ENCODE measurements at regions not wholly inside any gene's neighbourhood (a gene's known extent, or its start where the extent isn't known, plus 50 kb on each side); places are given as distances from the start of the nearest gene placed in this dataset.

DNA sequence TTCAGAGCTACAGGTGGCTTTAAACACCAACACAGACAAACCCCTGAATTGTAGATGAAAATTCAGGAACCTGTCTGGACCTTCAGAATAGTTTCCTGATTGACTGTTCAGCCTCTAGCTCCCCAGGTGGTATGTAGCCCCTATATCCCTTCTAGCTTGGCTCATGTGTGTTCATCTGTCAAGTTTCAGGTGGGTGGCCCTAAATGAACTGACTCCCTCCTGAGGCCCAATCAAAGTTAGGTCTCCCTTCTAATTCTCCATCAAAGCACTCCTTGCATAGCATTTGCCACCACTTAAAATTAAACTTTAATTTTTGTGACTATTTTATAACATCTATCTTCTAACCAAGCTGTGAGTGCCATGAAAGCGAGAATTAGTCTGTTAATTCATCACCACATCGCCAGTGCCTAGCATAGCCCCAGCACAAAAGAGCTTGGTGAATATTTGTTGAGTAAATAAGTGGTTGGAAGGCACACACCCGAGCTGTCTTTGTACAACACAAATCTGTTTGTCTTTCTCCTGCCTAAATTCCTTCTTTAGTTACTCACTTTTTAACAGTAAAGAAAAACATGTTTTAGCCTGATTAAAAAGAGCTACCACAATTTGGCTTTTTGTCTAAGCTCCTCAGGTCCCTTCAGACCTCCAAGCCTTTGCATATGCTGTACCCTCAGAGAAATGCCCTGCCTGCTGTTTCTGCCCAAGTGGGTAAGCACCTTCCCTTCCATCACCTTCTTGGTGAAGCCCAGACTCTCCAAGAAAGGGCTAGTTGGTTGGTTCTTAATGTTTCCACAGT lies 138.1 kb upstream of the HMHB1 start (continued):
- TF ChIP-seq ZBTB10 (CRISPR knock-in tag; IDR thresholded peaks at IDR 0.05; ENCODE audit: borderline replicate concordance) = no peak
- TF ChIP-seq CAMTA2 (CRISPR knock-in tag; IDR thresholded peaks at IDR 0.05; ENCODE audit: borderline replicate concordance) = no peak
- no peak for TF ChIP-seq ZNF280D (CRISPR knock-in tag; IDR thresholded peaks at IDR 0.05)
- TF ChIP-seq, protein P1, sequence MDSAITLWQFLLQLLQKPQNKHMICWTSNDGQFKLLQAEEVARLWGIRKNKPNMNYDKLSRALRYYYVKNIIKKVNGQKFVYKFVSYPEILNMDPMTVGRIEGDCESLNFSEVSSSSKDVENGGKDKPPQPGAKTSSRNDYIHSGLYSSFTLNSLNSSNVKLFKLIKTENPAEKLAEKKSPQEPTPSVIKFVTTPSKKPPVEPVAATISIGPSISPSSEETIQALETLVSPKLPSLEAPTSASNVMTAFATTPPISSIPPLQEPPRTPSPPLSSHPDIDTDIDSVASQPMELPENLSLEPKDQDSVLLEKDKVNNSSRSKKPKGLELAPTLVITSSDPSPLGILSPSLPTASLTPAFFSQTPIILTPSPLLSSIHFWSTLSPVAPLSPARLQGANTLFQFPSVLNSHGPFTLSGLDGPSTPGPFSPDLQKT (CRISPR knock-in tag; IDR thresholded peaks at IDR 0.05; ENCODE audit: borderline replicate concordance) = no peak
- peak; percentile 46; the same call in 1 of the 2 replicates for TF ChIP-seq ZNF337 (CRISPR knock-in tag; IDR thresholded peaks at IDR 0.05; ENCODE audit: borderline replicate concordance, low read depth)
- no peak for TF ChIP-seq YEATS4 (CRISPR knock-in tag; IDR thresholded peaks at IDR 0.05; ENCODE audit: borderline replicate concordance)
- no peak for TF ChIP-seq MTF1 (CRISPR knock-in tag; IDR thresholded peaks at IDR 0.05)
- no peak for TF ChIP-seq RARG (CRISPR knock-in tag; IDR thresholded peaks at IDR 0.05; ENCODE audit: low read depth)
- TF ChIP-seq FOXP4 (CRISPR knock-in tag; IDR thresholded peaks at IDR 0.05) = peak; percentile 86
- no peak for TF ChIP-seq ZNF564 (CRISPR knock-in tag; IDR thresholded peaks at IDR 0.05)
- TF ChIP-seq, protein P2, sequence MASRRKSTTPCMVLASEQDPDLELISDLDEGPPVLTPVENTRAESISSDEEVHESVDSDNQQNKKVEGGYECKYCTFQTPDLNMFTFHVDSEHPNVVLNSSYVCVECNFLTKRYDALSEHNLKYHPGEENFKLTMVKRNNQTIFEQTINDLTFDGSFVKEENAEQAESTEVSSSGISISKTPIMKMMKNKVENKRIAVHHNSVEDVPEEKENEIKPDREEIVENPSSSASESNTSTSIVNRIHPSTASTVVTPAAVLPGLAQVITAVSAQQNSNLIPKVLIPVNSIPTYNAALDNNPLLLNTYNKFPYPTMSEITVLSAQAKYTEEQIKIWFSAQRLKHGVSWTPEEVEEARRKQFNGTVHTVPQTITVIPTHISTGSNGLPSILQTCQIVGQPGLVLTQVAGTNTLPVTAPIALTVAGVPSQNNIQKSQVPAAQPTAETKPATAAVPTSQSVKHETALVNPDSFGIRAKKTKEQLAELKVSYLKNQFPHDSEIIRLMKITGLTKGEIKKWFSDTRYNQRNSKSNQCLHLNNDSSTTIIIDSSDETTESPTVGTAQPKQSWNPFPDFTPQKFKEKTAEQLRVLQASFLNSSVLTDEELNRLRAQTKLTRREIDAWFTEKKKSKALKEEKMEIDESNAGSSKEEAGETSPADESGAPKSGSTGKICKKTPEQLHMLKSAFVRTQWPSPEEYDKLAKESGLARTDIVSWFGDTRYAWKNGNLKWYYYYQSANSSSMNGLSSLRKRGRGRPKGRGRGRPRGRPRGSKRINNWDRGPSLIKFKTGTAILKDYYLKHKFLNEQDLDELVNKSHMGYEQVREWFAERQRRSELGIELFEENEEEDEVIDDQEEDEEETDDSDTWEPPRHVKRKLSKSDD (CRISPR knock-in tag; IDR thresholded peaks at IDR 0.05; ENCODE audit: low read depth) = no peak
- no peak for TF ChIP-seq ZNF543 (CRISPR knock-in tag; IDR thresholded peaks at IDR 0.05)
- TF ChIP-seq PHB2 (IDR thresholded peaks at IDR 0.05; ENCODE audit: partially characterized antibody) = no peak
- no peak for TF ChIP-seq ZBTB3 (CRISPR knock-in tag; IDR thresholded peaks at IDR 0.05; ENCODE audit: borderline replicate concordance, low read depth)

Data from HepG2 (cell line).